ENCODE measurements at regions not wholly inside any gene's neighbourhood (a gene's known extent, or its start where the extent isn't known, plus 50 kb on each side); places are given as distances from the start of the nearest gene placed in this dataset.
"Not testable (repeated sequence)": the region's sequence is repeated elsewhere in the genome, so short reads cannot be mapped to it uniquely, and the experiment has no call there.

GRCh38 chr7:75201606-75202079 lies 109.3 kb downstream of the GTF2IRD2B start:
- H3K9me3 ChIP-seq; CTCF ChIA-PET; POLR2A ChIA-PET; DNase-seq (ENCODE audit: low read depth in 1 of 2, low spot score in 1 of 2); FAIRE-seq; H3K27ac ChIP-seq; H3K4me3 ChIP-seq; H3K4me1 ChIP-seq; H3K4me2 ChIP-seq: not testable (repeated sequence)
- peak in 1 of 2 experiments; percentile 44; a peak in 3 of 6 replicates for ATAC-seq
- WGBS (ENCODE audit: missing lambda C conversion rate): no CpG with 5 or more reads among the region's 8 CpGs

- H3K4me1 ChIP-seq; H3K4me2 ChIP-seq; H3K9me3 ChIP-seq; DNase-seq (ENCODE audit: low read depth in 1 of 2, low spot score in 1 of 2); CTCF ChIA-PET; H3K27ac ChIP-seq; POLR2A ChIA-PET; FAIRE-seq; H3K4me3 ChIP-seq; ATAC-seq: not testable (repeated sequence)
- WGBS (ENCODE audit: missing lambda C conversion rate): no CpG with 5 or more reads among the region's 14 CpGs
Measured at GRCh38 chr7:75205367-75206085, 113.1 kb downstream of the GTF2IRD2B start.

GRCh38 chr7:75215460-75215859 lies 123.1 kb downstream of the GTF2IRD2B start:
- ATAC-seq: peak in 1 of 2 experiments; percentile 62; a peak in 3 of 6 replicates
- H3K4me1 ChIP-seq; CTCF ChIA-PET; POLR2A ChIA-PET; FAIRE-seq; H3K4me3 ChIP-seq; H3K4me2 ChIP-seq; DNase-seq (ENCODE audit: low read depth in 1 of 2, low spot score in 1 of 2); H3K27ac ChIP-seq; H3K9me3 ChIP-seq: not testable (repeated sequence)
- no CpG with 5 or more reads among the region's 5 CpGs for WGBS (ENCODE audit: missing lambda C conversion rate)

- H3K4me1 ChIP-seq; H3K4me3 ChIP-seq; H3K27ac ChIP-seq; POLR2A ChIA-PET; FAIRE-seq; H3K9me3 ChIP-seq; CTCF ChIA-PET; H3K4me2 ChIP-seq; DNase-seq (ENCODE audit: low read depth in 1 of 2, low spot score in 1 of 2): not testable (repeated sequence)
- WGBS (ENCODE audit: missing lambda C conversion rate): no CpG with 5 or more reads among the region's 10 CpGs
- peak in 1 of 2 experiments; percentile 57; a peak in 3 of 6 replicates for ATAC-seq
Measured at GRCh38 chr7:75216963-75217362, 124.6 kb downstream of the GTF2IRD2B start.

- POLR2A ChIA-PET; FAIRE-seq; CTCF ChIA-PET; H3K4me2 ChIP-seq; H3K9me3 ChIP-seq; H3K4me3 ChIP-seq; H3K27ac ChIP-seq; H3K4me1 ChIP-seq; DNase-seq (ENCODE audit: low read depth in 1 of 2, low spot score in 1 of 2): not testable (repeated sequence)
- ATAC-seq: peak; percentile 48 to 53; a peak in 4 of 6 replicates
- no CpG with 5 or more reads among the region's 4 CpGs for WGBS (ENCODE audit: missing lambda C conversion rate)
Measured at GRCh38 chr7:75226102-75226501, 133.7 kb downstream of the GTF2IRD2B start.

- H3K4me1 ChIP-seq; H3K4me2 ChIP-seq; H3K9me3 ChIP-seq; DNase-seq (ENCODE audit: low read depth in 1 of 2, low spot score in 1 of 2); FAIRE-seq; CTCF ChIA-PET; POLR2A ChIA-PET; H3K27ac ChIP-seq; ATAC-seq; H3K4me3 ChIP-seq: not testable (repeated sequence)
- WGBS (ENCODE audit: missing lambda C conversion rate): no CpG with 5 or more reads among the region's 7 CpGs
Measured at GRCh38 chr7:75229558-75229957, 137.2 kb downstream of the GTF2IRD2B start.

GRCh38 chr7:75230558-75230957 lies 138.2 kb downstream of the GTF2IRD2B start:
- FAIRE-seq; H3K4me1 ChIP-seq; CTCF ChIA-PET; DNase-seq (ENCODE audit: low read depth in 1 of 2, low spot score in 1 of 2); POLR2A ChIA-PET; H3K4me3 ChIP-seq; H3K27ac ChIP-seq; H3K9me3 ChIP-seq; H3K4me2 ChIP-seq: not testable (repeated sequence)
- peak in 1 of 2 experiments; percentile 22; a peak in 3 of 6 replicates for ATAC-seq
- WGBS (ENCODE audit: missing lambda C conversion rate): no CpG with 5 or more reads among the region's 4 CpGs

GRCh38 chr7:75235092-75235826 lies 142.9 kb downstream of the GTF2IRD2B start:
- POLR2A ChIA-PET; DNase-seq (ENCODE audit: low read depth in 1 of 2, low spot score in 1 of 2); H3K4me3 ChIP-seq; H3K9me3 ChIP-seq; FAIRE-seq; H3K27ac ChIP-seq; H3K4me1 ChIP-seq; H3K4me2 ChIP-seq; CTCF ChIA-PET: not testable (repeated sequence)
- no CpG with 5 or more reads among the region's 13 CpGs for WGBS (ENCODE audit: missing lambda C conversion rate)
- peak; percentile 48 to 66 for ATAC-seq

- CTCF ChIA-PET: not testable (repeated sequence)
Measured at GRCh38 chr7:75235827-75236167, 143.4 kb downstream of the GTF2IRD2B start.

GRCh38 chr7:75237255-75238187 lies 145.1 kb downstream of the GTF2IRD2B start:
- FAIRE-seq; H3K27ac ChIP-seq; H3K4me3 ChIP-seq; H3K9me3 ChIP-seq; H3K4me2 ChIP-seq; H3K4me1 ChIP-seq; CTCF ChIA-PET; DNase-seq (ENCODE audit: low read depth in 1 of 2, low spot score in 1 of 2); POLR2A ChIA-PET: not testable (repeated sequence)
- ATAC-seq: peak; percentile 60
- no CpG with 5 or more reads among the region's 103 CpGs for WGBS (ENCODE audit: missing lambda C conversion rate)

More at GRCh38 chr7:75235827-75236167, 143.4 kb downstream of the GTF2IRD2B start:
- WGBS (ENCODE audit: missing lambda C conversion rate): no CpG with 5 or more reads among the region's 11 CpGs
- ATAC-seq: peak; percentile 41 to 69
- H3K9me3 ChIP-seq; DNase-seq (ENCODE audit: low read depth in 1 of 2, low spot score in 1 of 2); POLR2A ChIA-PET; H3K27ac ChIP-seq; H3K4me1 ChIP-seq; H3K4me2 ChIP-seq; H3K4me3 ChIP-seq; FAIRE-seq: not testable (repeated sequence)

- H3K27ac ChIP-seq; POLR2A ChIA-PET; CTCF ChIA-PET; H3K4me2 ChIP-seq; H3K4me3 ChIP-seq; H3K4me1 ChIP-seq; DNase-seq (ENCODE audit: low read depth in 1 of 2, low spot score in 1 of 2); H3K9me3 ChIP-seq; FAIRE-seq; ATAC-seq: not testable (repeated sequence)
- WGBS (ENCODE audit: missing lambda C conversion rate): no CpG with 5 or more reads among the region's 10 CpGs
Measured at GRCh38 chr7:75238309-75238708, 145.9 kb downstream of the GTF2IRD2B start.

Data from A549 (cell line).